ENCODE measurements at regions not wholly inside any gene's neighbourhood (a gene's known extent, or its start where the extent isn't known, plus 50 kb on each side); places are given as distances from the start of the nearest gene placed in this dataset.

GRCh38 chrX:5117816-5118215 lies 1110.9 kb downstream of the NLGN4X start:
- H3K4me3 ChIP-seq (ENCODE audit: low read depth, low read length) = no peak overlapping the region
- CTCF ChIA-PET = no interaction called here
- POLR2A ChIA-PET = no interaction called here
- no peak for TF ChIP-seq CTCF (IDR thresholded peaks at IDR 0.05; ENCODE audit: insufficient read depth, low read length, missing control alignments)
- DNase-seq (ENCODE audit: low read depth, low spot score) = no peak

GRCh38 chrX:5113128-5113527 lies 1115.5 kb downstream of the NLGN4X start:
- DNase-seq (ENCODE audit: low read depth, low spot score) = no peak
- CTCF ChIA-PET = interaction anchor here (0.7 to 2.2 kb wide), 2 partner anchors 35 to 566 kb away, joined by 3 to 11 read pairs; no protein-coding TSS in a partner anchor
- TF ChIP-seq CTCF (IDR thresholded peaks at IDR 0.05; ENCODE audit: insufficient read depth, low read length, missing control alignments) = no peak
- no peak overlapping the region for H3K4me3 ChIP-seq (ENCODE audit: low read depth, low read length)
- POLR2A ChIA-PET = no interaction called here

- no peak for TF ChIP-seq CTCF (IDR thresholded peaks at IDR 0.05; ENCODE audit: insufficient read depth, low read length, missing control alignments)
- ChIA-PET CTCF (no interaction called here), POLR2A (no interaction called here)
- no peak overlapping the region for H3K4me3 ChIP-seq (ENCODE audit: low read depth, low read length)
- no peak for DNase-seq (ENCODE audit: low read depth, low spot score)
Measured at GRCh38 chrX:5100004-5100403, 1128.7 kb downstream of the NLGN4X start.

- TF ChIP-seq CTCF (IDR thresholded peaks at IDR 0.05; ENCODE audit: insufficient read depth, low read length, missing control alignments) = no peak
- ChIA-PET POLR2A (no interaction called here), CTCF (no interaction called here)
- H3K4me3 ChIP-seq (ENCODE audit: low read depth, low read length) = no peak overlapping the region
- DNase-seq (ENCODE audit: low read depth, low spot score) = no peak
Measured at GRCh38 chrX:5086388-5086787, 1142.3 kb downstream of the NLGN4X start.

GRCh38 chrX:5084279-5084678 lies 1144.4 kb downstream of the NLGN4X start:
- POLR2A ChIA-PET = no interaction called here
- TF ChIP-seq CTCF (IDR thresholded peaks at IDR 0.05; ENCODE audit: insufficient read depth, low read length, missing control alignments) = no peak
- H3K4me3 ChIP-seq (ENCODE audit: low read depth, low read length) = no peak overlapping the region
- no peak for DNase-seq (ENCODE audit: low read depth, low spot score)
- CTCF ChIA-PET = no interaction called here

GRCh38 chrX:5082705-5083104 lies 1146.0 kb downstream of the NLGN4X start:
- no peak for DNase-seq (ENCODE audit: low read depth, low spot score)
- CTCF ChIA-PET = no interaction called here
- TF ChIP-seq CTCF (IDR thresholded peaks at IDR 0.05; ENCODE audit: insufficient read depth, low read length, missing control alignments) = no peak
- POLR2A ChIA-PET = no interaction called here
- H3K4me3 ChIP-seq (ENCODE audit: low read depth, low read length) = no peak overlapping the region

All from AG04449 (cell line).